Trophoblast cell (in vitro differentiated cells and primary cell): ENCODE measurements at regions not wholly inside any gene's neighbourhood (a gene's known extent, or its start where the extent isn't known, plus 50 kb on each side); places are given as distances from the start of the nearest gene placed in this dataset.

Experiments
- DNase-seq, 2 donors: peaks; one replicate each; pipeline ENCODE4 v3.0.0-alpha.2; 2016
- H2AFZ ChIP-seq: 2 replicates; pipeline ENCODE4 v1.6.1; 2013; ENCODE audit warnings: low read length, moderate library complexity, mild to moderate bottlenecking; ENCODE audit not compliant: insufficient read depth, poor library complexity
- H2AK5ac ChIP-seq: 2 replicates; pipeline ENCODE4 v1.6.1; 2013; ENCODE audit warnings: mild to moderate bottlenecking, low read length
- H2BK120ac ChIP-seq: 2 replicates; pipeline ENCODE4 v1.6.1; 2013; ENCODE audit warnings: low read length, mild to moderate bottlenecking, moderate library complexity; ENCODE audit not compliant: insufficient read depth, poor library complexity
- H2BK12ac ChIP-seq: 2 replicates; pipeline ENCODE4 v1.6.1; 2013; ENCODE audit warnings: mild to moderate bottlenecking, low read length, moderate library complexity
- H2BK5ac ChIP-seq: 2 replicates; pipeline ENCODE4 v1.6.1; 2013; ENCODE audit warnings: low read length, low read depth, moderate library complexity, mild to moderate bottlenecking; ENCODE audit not compliant: poor library complexity
- H3K14ac ChIP-seq: 2 replicates; pipeline ENCODE4 v1.6.1; 2013; ENCODE audit warnings: mild to moderate bottlenecking, low read length
- H3K18ac ChIP-seq: 2 replicates; pipeline ENCODE4 v1.6.1; 2013; ENCODE audit warnings: mild to moderate bottlenecking, low read length
- H3K23ac ChIP-seq: 2 replicates; pipeline ENCODE4 v1.6.1; 2013; ENCODE audit warnings: low read length
- H3K27ac ChIP-seq: 2 replicates; pipeline ENCODE4 v1.5.1; 2013; ENCODE audit warnings: low read depth, mild to moderate bottlenecking, inconsistent platforms, low read length, moderate library complexity
- H3K27me3 ChIP-seq: 2 replicates; pipeline ENCODE4 v1.6.1; 2013; ENCODE audit warnings: inconsistent platforms, mild to moderate bottlenecking, low read length, moderate library complexity; ENCODE audit not compliant: insufficient read depth
- H3K36me3 ChIP-seq, 2 experiments: 1 replicate in 1 of 2; 2 replicates in 1 of 2; pipeline ENCODE4 v1.6.1; 2013; ENCODE audit warnings: low read length in 2 of 2, mild to moderate bottlenecking in 2 of 2, moderate library complexity in 1 of 2; ENCODE audit not compliant: insufficient read depth in 2 of 2, control insufficient read depth in 1 of 2
- H3K4ac ChIP-seq: 2 replicates; pipeline ENCODE4 v1.6.1; 2013; ENCODE audit warnings: low read depth, mild to moderate bottlenecking, low read length, moderate library complexity
- H3K4me1 ChIP-seq, 2 experiments: 1 replicate in 1 of 2; 2 replicates in 1 of 2; pipeline ENCODE4 v1.6.1; 2013; ENCODE audit warnings: low read length in 2 of 2, mild to moderate bottlenecking in 2 of 2, moderate library complexity in 1 of 2; ENCODE audit not compliant: insufficient read depth in 2 of 2, control insufficient read depth in 1 of 2
- H3K4me2 ChIP-seq: 2 replicates; pipeline ENCODE4 v1.6.1; 2013; ENCODE audit warnings: inconsistent platforms, mild to moderate bottlenecking, low read length, moderate library complexity
- H3K4me3 ChIP-seq: 2 replicates; pipeline ENCODE4 v1.5.1; 2013; ENCODE audit warnings: mild to moderate bottlenecking, low read depth, low read length, inconsistent platforms
- H3K79me1 ChIP-seq: one replicate; pipeline ENCODE4 v1.6.1; 2013; ENCODE audit warnings: low read length
- H3K79me2 ChIP-seq: 2 replicates; pipeline ENCODE4 v1.6.1; 2013; ENCODE audit warnings: low read length, mild to moderate bottlenecking; ENCODE audit not compliant: control insufficient read depth, insufficient read depth, poor library complexity
- H3K9ac ChIP-seq: 2 replicates; pipeline ENCODE4 v1.6.1; 2013; ENCODE audit warnings: mild to moderate bottlenecking, low read length
- H3K9me3 ChIP-seq: 2 replicates; pipeline ENCODE4 v1.6.1; 2013; ENCODE audit warnings: low read depth, mild to moderate bottlenecking, control low read depth, inconsistent platforms, low read length; ENCODE audit not compliant: insufficient read depth
- H4K12ac ChIP-seq: 2 replicates; pipeline ENCODE4 v1.6.1; 2013; ENCODE audit warnings: low read depth, mild to moderate bottlenecking, low read length, moderate library complexity
- H4K8ac ChIP-seq: 2 replicates; pipeline ENCODE4 v1.6.1; 2013; ENCODE audit warnings: low read depth, mild to moderate bottlenecking, low read length, moderate library complexity
- H4K91ac ChIP-seq: one replicate; pipeline ENCODE4 v1.6.1; 2013; ENCODE audit warnings: low read depth, mild to moderate bottlenecking, low read length, moderate library complexity
- WGBS: extraction: QIAGEN DNeasy Blood & Tissue Kit; methylation state at CpG from one replicate; pipeline ENCODE4 v1.1.7; 2013; ENCODE audit warnings: missing lambda C conversion rate; ENCODE audit not compliant: insufficient read length, insufficient coverage; ENCODE audit errors: extremely low coverage; 5-methylcytosine and 5-hydroxymethylcytosine counted together

- no peak overlapping the region for H3K18ac ChIP-seq
- H2BK12ac ChIP-seq, result no peak overlapping the region
Observed at GRCh38 chr4:120434756-120435155, 368.1 kb upstream of the MAD2L1 start.

DNA sequence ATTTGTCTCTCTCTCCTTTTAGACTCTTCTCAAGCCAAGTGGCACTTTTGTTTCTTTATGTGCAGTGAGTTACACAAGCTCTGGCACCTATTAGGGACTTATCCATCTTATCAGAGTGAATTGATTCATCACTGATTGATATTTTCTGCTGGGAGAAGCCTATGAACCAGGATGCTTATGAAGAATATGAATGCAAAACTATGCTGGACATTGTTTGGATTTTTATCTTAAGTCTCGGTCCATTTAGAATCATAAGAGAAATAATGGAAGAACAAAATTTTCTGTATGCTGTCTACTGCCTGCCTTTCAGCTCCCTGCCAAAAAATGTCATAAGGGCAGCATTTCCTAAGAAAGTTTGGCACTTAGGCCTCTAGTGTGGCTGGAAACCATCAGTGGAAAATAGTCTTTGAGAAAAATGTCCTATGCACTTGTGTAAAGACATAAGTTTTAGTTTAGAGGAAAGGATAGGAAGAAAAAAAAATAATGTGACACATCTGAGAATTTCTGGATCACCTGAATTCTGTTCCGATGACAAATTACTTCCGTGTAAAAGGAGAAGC, 365.7 kb upstream of the MAD2L1 start:
- Histone ChIP-seq H3K18ac (no peak overlapping the region), H3K4me1 (no peaks in the 10 kb centered on the region), H3K79me2 (no peaks in the 10 kb centered on the region), H3K79me1 (no peaks in the 10 kb centered on the region), H3K4me3 (no peak overlapping the region), H2AFZ (no peak overlapping the region), H2BK120ac (no peak overlapping the region), H2BK5ac (no peak overlapping the region), H2AK5ac (no peak overlapping the region), H3K9me3 (no peaks in the 10 kb centered on the region), H3K36me3 (no peaks in the 10 kb centered on the region), H3K27ac (no peak overlapping the region), H4K8ac (no peak overlapping the region), H2BK12ac (no peak overlapping the region), H3K4ac (no peak overlapping the region), H3K27me3 (no peaks in the 10 kb centered on the region), H3K23ac (no peak overlapping the region), H3K9ac (no peak overlapping the region), H3K14ac (no peak overlapping the region), H4K91ac (no peak overlapping the region), H3K4me2 (no peak overlapping the region), H4K12ac (no peak overlapping the region)
- WGBS, result no CpG with 5 or more reads among the region's 3 CpGs
- no peak for DNase-seq

More at GRCh38 chr4:120434756-120435155, 368.1 kb upstream of the MAD2L1 start:
- Histone ChIP-seq H3K14ac (no peak overlapping the region), H3K36me3 (no peaks in the 10 kb centered on the region), H4K8ac (no peak overlapping the region), H3K9ac (no peak overlapping the region), H4K91ac (no peak overlapping the region), H3K4me2 (no peak overlapping the region), H2BK120ac (no peak overlapping the region), H3K79me2 (no peaks in the 10 kb centered on the region), H3K4ac (no peak overlapping the region), H4K12ac (no peak overlapping the region), H3K4me3 (no peak overlapping the region), H3K4me1 (no peaks in the 10 kb centered on the region), H3K23ac (no peak overlapping the region), H2BK5ac (no peak overlapping the region), H3K27ac (no peak overlapping the region), H3K27me3 (no peaks in the 10 kb centered on the region), H2AK5ac (no peak overlapping the region), H3K79me1 (no peaks in the 10 kb centered on the region), H2AFZ (no peak overlapping the region), H3K9me3 (no peaks in the 10 kb centered on the region)
- WGBS, result no CpG with 5 or more reads among the region's 2 CpGs
- no peak for DNase-seq

GRCh38 chr4:120431180-120431579, 364.5 kb upstream of the MAD2L1 start:
- H3K9me3 ChIP-seq, result no peaks in the 10 kb centered on the region
- no peaks in the 10 kb centered on the region for H3K36me3 ChIP-seq
- no peaks in the 10 kb centered on the region for H3K79me2 ChIP-seq
- no peak overlapping the region for H2BK12ac ChIP-seq
- no peak overlapping the region for H3K18ac ChIP-seq
- H3K14ac ChIP-seq, result no peak overlapping the region
- no peak overlapping the region for H2AK5ac ChIP-seq
- H2AFZ ChIP-seq, result no peak overlapping the region
- H2BK120ac ChIP-seq, result no peak overlapping the region
- no peak overlapping the region for H2BK5ac ChIP-seq
- H3K4me3 ChIP-seq, result no peak overlapping the region
- H3K4me1 ChIP-seq, result no peaks in the 10 kb centered on the region
- H4K91ac ChIP-seq, result no peak overlapping the region
- no peak overlapping the region for H4K12ac ChIP-seq
- no peaks in the 10 kb centered on the region for H3K79me1 ChIP-seq
- no peak overlapping the region for H3K23ac ChIP-seq
- no peak overlapping the region for H3K4me2 ChIP-seq
- no peak overlapping the region for H4K8ac ChIP-seq
- H3K27me3 ChIP-seq, result no peaks in the 10 kb centered on the region
- H3K9ac ChIP-seq, result no peak overlapping the region
- no peak overlapping the region for H3K4ac ChIP-seq
- no peak for DNase-seq
- H3K27ac ChIP-seq, result no peak overlapping the region

- Histone ChIP-seq H3K4me2 (no peak overlapping the region), H4K91ac (no peak overlapping the region), H3K23ac (no peak overlapping the region), H2BK120ac (no peak overlapping the region), H3K4me3 (no peak overlapping the region), H3K79me2 (no peaks in the 10 kb centered on the region), H3K9me3 (peaks cover 3% of the 10 kb centered on the region), H3K4me1 (no peaks in the 10 kb centered on the region), H3K9ac (no peak overlapping the region), H2BK5ac (no peak overlapping the region), H4K12ac (no peak overlapping the region), H2AK5ac (no peak overlapping the region), H3K14ac (no peak overlapping the region), H3K27ac (no peak overlapping the region), H3K18ac (no peak overlapping the region), H3K4ac (no peak overlapping the region), H3K79me1 (no peaks in the 10 kb centered on the region), H4K8ac (no peak overlapping the region), H2BK12ac (no peak overlapping the region), H2AFZ (no peak overlapping the region), H3K36me3 (no peaks in the 10 kb centered on the region), H3K27me3 (no peaks in the 10 kb centered on the region)
- no peak for DNase-seq
Observed at GRCh38 chr4:120418146-120418545, 351.5 kb upstream of the MAD2L1 start.
